ENCODE measurements at regions not wholly inside any gene's neighbourhood (a gene's known extent, or its start where the extent isn't known, plus 50 kb on each side); places are given as distances from the start of the nearest gene placed in this dataset.

DNA sequence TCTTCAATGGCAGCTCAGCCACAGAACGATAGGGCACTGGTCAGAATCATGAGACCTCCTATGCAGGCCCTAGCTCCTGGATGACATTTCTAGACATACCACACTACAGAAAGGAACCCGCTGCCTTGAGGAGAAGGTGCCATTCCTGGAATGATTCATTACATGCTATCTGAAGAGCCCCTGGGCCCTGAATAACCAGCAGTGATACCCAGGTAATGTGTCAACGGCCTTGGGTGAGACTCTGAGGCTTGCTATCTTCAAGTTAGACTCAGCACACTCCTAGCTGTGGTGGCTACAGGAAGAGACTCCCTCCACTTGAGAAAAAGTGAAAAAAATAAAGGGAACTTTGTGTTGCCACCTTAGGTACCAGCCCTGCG, 161.2 kb upstream of the GRIA4 start:
- TF ChIP-seq EZH2 (IDR thresholded peaks at IDR 0.05) (no peak), POLR2AphosphoS5 (IDR thresholded peaks at IDR 0.05; ENCODE audit: borderline replicate concordance, low read depth, low read length) (no peak)
